ENCODE measurements at regions not wholly inside any gene's neighbourhood (a gene's known extent, or its start where the extent isn't known, plus 50 kb on each side); places are given as distances from the start of the nearest gene placed in this dataset.

GRCh38 chr7:49417034-49417433, 356.4 kb upstream of the VWC2 start:
- no peak for TF ChIP-seq CEBPB (IDR thresholded peaks at IDR 0.05; ENCODE audit: low read depth, low read length)
- TF ChIP-seq CTCF (conservative IDR thresholded peaks at IDR 0.05; ENCODE audit: low read depth, low read length), result no peak
- no peak for TF ChIP-seq POLR2A (IDR thresholded peaks at IDR 0.05; ENCODE audit: low read depth, low read length)
- no peak for TF ChIP-seq USF2 (IDR thresholded peaks at IDR 0.05; ENCODE audit: low read depth, low read length)
- no peak for TF ChIP-seq MAFK (IDR thresholded peaks at IDR 0.05; ENCODE audit: low read depth, low read length)
- TF ChIP-seq RFX5 (IDR thresholded peaks at IDR 0.05; ENCODE audit: low read depth, low read length), result no peak
- TF ChIP-seq MXI1 (IDR thresholded peaks at IDR 0.05; ENCODE audit: borderline replicate concordance, low read depth, low read length), result no peak
- no peak for TF ChIP-seq MAZ (IDR thresholded peaks at IDR 0.05; ENCODE audit: borderline replicate concordance, low read depth, low read length)
- no peak for TF ChIP-seq RCOR1 (IDR thresholded peaks at IDR 0.05; ENCODE audit: insufficient replicate concordance, low read length)
- no peak for TF ChIP-seq NFE2L2 (IDR thresholded peaks at IDR 0.05; ENCODE audit: low read depth, low read length)
- TF ChIP-seq ELK1 (IDR thresholded peaks at IDR 0.05; ENCODE audit: borderline replicate concordance, low read depth, low read length), result no peak
- TF ChIP-seq FOS (IDR thresholded peaks at IDR 0.05; ENCODE audit: low read depth, low read length), result no peak
- TF ChIP-seq SMC3 (IDR thresholded peaks at IDR 0.05; ENCODE audit: low read depth, low read length), result no peak
- no peak for TF ChIP-seq RAD21 (IDR thresholded peaks at IDR 0.05; ENCODE audit: low read length)

All from IMR-90 (cell line).